HG03521 (cell line): ENCODE measurements at regions not wholly inside any gene's neighbourhood (a gene's known extent, or its start where the extent isn't known, plus 50 kb on each side); places are given as distances from the start of the nearest gene placed in this dataset.
"Not testable (repeated sequence)": the region's sequence is repeated elsewhere in the genome, so short reads cannot be mapped to it uniquely, and the experiment has no call there.

Source experiments
- ATAC-seq: cut with Tn5 transposase; IDR thresholded peaks from one replicate; pipeline ENCODE4 v1.9.1; 2021; ENCODE audit warnings: mild to moderate bottlenecking, moderate library complexity; ENCODE audit not compliant: unreplicated experiment

- ATAC-seq = no peak
These were observed 225.9 kb upstream of the MYO3A start for GRCh38 chr10:25707976-25708671.

- ATAC-seq = no peak
These were observed 220.2 kb upstream of the MYO3A start for GRCh38 chr10:25713894-25714240.

- no peak for ATAC-seq
These were observed 209.8 kb upstream of the MYO3A start for GRCh38 chr10:25724241-25724640.

- peak; percentile 56 for ATAC-seq
These were observed 207.9 kb upstream of the MYO3A start for GRCh38 chr10:25725917-25726716.

GRCh38 chr10:25738776-25739175, 195.3 kb upstream of the MYO3A start:
- ATAC-seq = no peak

GRCh38 chr10:25743832-25744231, 190.2 kb upstream of the MYO3A start:
- ATAC-seq = no peak

- ATAC-seq = no peak
These were observed 189.5 kb upstream of the MYO3A start for GRCh38 chr10:25744574-25744973.

- no peak for ATAC-seq
These were observed 188.1 kb upstream of the MYO3A start for GRCh38 chr10:25745976-25746375.

GRCh38 chr10:25747084-25747483, 186.9 kb upstream of the MYO3A start:
- ATAC-seq = no peak

- no peak for ATAC-seq
These were observed 185.5 kb upstream of the MYO3A start for GRCh38 chr10:25748509-25748908.

GRCh38 chr10:25753776-25754175, 180.3 kb upstream of the MYO3A start:
- ATAC-seq = no peak

- not testable (repeated sequence) for ATAC-seq
These were observed 178.2 kb upstream of the MYO3A start for GRCh38 chr10:25755874-25756273.

GRCh38 chr10:25756784-25757183, 177.2 kb upstream of the MYO3A start:
- ATAC-seq = no peak

GRCh38 chr10:25758041-25758457, 176.0 kb upstream of the MYO3A start:
- ATAC-seq = no peak

- no peak for ATAC-seq
These were observed 175.5 kb upstream of the MYO3A start for GRCh38 chr10:25758511-25758910.

GRCh38 chr10:25761937-25762336, 172.1 kb upstream of the MYO3A start:
- ATAC-seq = no peak

GRCh38 chr10:25766213-25766612, 167.8 kb upstream of the MYO3A start:
- no peak for ATAC-seq

- ATAC-seq = no peak
These were observed 167.3 kb upstream of the MYO3A start for GRCh38 chr10:25766687-25767221.

- ATAC-seq = no peak
These were observed 165.9 kb upstream of the MYO3A start for GRCh38 chr10:25768167-25768566.

- no peak for ATAC-seq
These were observed 155.4 kb upstream of the MYO3A start for GRCh38 chr10:25778646-25779045.

- no peak for ATAC-seq
These were observed 147.9 kb upstream of the MYO3A start for GRCh38 chr10:25786161-25786560.

GRCh38 chr10:25786899-25787298, 147.1 kb upstream of the MYO3A start:
- no peak for ATAC-seq
